Osteoblast (primary cell): ENCODE measurements at regions not wholly inside any gene's neighbourhood (a gene's known extent, or its start where the extent isn't known, plus 50 kb on each side); places are given as distances from the start of the nearest gene placed in this dataset.

Experiments
- DNase-seq: peaks from one replicate; pipeline ENCODE4 v3.0.0; 2011; ENCODE audit warnings: low spot score, mixed read lengths; ENCODE audit not compliant: insufficient read length; ENCODE audit errors: missing footprints
- H2AFZ ChIP-seq: 2 replicates; pipeline ENCODE4 v1.6.0; 2011; ENCODE audit warnings: mild to moderate bottlenecking, low read length
- H3K27ac ChIP-seq: 2 replicates; pipeline ENCODE4 v1.5.1; 2011; ENCODE audit warnings: mild to moderate bottlenecking, low read depth, low read length, moderate library complexity
- H3K27me3 ChIP-seq: 2 replicates; pipeline ENCODE4 v1.6.0; 2012; ENCODE audit warnings: mild to moderate bottlenecking, control low read depth, inconsistent platforms, low read length, moderate library complexity; ENCODE audit not compliant: insufficient read depth
- H3K36me3 ChIP-seq: 2 replicates; pipeline ENCODE4 v1.5.1; 2011; ENCODE audit warnings: mild to moderate bottlenecking, low read length, control low read depth, moderate library complexity; ENCODE audit not compliant: insufficient read depth
- H3K4me1 ChIP-seq: 2 replicates; pipeline ENCODE4 v1.5.1; 2011; ENCODE audit warnings: mild to moderate bottlenecking, low read length, control low read depth, moderate library complexity; ENCODE audit not compliant: insufficient read depth
- H3K4me2 ChIP-seq: 2 replicates; pipeline ENCODE4 v1.6.0; 2011; ENCODE audit warnings: mild to moderate bottlenecking, low read length; ENCODE audit not compliant: insufficient read depth
- H3K4me3 ChIP-seq: fragments of 200-600 bp; sonication (generic); 3 replicates; pipeline ENCODE4 v1.5.1; 2012; ENCODE audit warnings: mild to moderate bottlenecking, low read length, inconsistent platforms; ENCODE audit not compliant: insufficient read depth
- H3K79me2 ChIP-seq: 2 replicates; pipeline ENCODE4 v1.6.0; 2012; ENCODE audit warnings: mild to moderate bottlenecking, low read length, control low read depth, inconsistent platforms; ENCODE audit not compliant: insufficient read depth
- H3K9me3 ChIP-seq: 2 replicates; pipeline ENCODE4 v1.5.1; 2011; ENCODE audit warnings: low read depth, low read length, control low read depth
- H4K20me1 ChIP-seq: 2 replicates; pipeline ENCODE4 v1.6.0; 2012; ENCODE audit warnings: mild to moderate bottlenecking, low read length, control low read depth; ENCODE audit not compliant: insufficient read depth
- TF ChIP-seq, protein P1 (sequence below): IDR thresholded peaks from 2 replicates; pipeline ENCODE4 v1.5.1; 2011; ENCODE audit warnings: mild to moderate bottlenecking, low read depth, low read length, moderate library complexity; ENCODE audit errors: extremely low read depth

- H3K9me3 ChIP-seq, result no peaks in the 10 kb centered on the region
- no peak overlapping the region for H3K27ac ChIP-seq
- H3K4me1 ChIP-seq, result no peaks in the 10 kb centered on the region
- H3K27me3 ChIP-seq, result no peaks in the 10 kb centered on the region
- DNase-seq, result no peak
- H3K79me2 ChIP-seq, result no peaks in the 10 kb centered on the region
- no peaks in the 10 kb centered on the region for H3K36me3 ChIP-seq
- no peak overlapping the region for H3K4me2 ChIP-seq
- TF ChIP-seq, protein P1, sequence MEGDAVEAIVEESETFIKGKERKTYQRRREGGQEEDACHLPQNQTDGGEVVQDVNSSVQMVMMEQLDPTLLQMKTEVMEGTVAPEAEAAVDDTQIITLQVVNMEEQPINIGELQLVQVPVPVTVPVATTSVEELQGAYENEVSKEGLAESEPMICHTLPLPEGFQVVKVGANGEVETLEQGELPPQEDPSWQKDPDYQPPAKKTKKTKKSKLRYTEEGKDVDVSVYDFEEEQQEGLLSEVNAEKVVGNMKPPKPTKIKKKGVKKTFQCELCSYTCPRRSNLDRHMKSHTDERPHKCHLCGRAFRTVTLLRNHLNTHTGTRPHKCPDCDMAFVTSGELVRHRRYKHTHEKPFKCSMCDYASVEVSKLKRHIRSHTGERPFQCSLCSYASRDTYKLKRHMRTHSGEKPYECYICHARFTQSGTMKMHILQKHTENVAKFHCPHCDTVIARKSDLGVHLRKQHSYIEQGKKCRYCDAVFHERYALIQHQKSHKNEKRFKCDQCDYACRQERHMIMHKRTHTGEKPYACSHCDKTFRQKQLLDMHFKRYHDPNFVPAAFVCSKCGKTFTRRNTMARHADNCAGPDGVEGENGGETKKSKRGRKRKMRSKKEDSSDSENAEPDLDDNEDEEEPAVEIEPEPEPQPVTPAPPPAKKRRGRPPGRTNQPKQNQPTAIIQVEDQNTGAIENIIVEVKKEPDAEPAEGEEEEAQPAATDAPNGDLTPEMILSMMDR, result peak; percentile 19
- no peak overlapping the region for H2AFZ ChIP-seq
- no peaks in the 10 kb centered on the region for H4K20me1 ChIP-seq
- no peak overlapping the region for H3K4me3 ChIP-seq
Observed at GRCh38 chr11:104254347-104254746, 90.4 kb upstream of the PDGFD start.

- no peak overlapping the region for H2AFZ ChIP-seq
- DNase-seq, result no peak
- H3K79me2 ChIP-seq, result no peaks in the 10 kb centered on the region
- TF ChIP-seq, protein P1, result no peak
- H3K27me3 ChIP-seq, result no peaks in the 10 kb centered on the region
- H3K27ac ChIP-seq, result no peak overlapping the region
- no peaks in the 10 kb centered on the region for H3K9me3 ChIP-seq
- no peak overlapping the region for H3K4me3 ChIP-seq
- no peaks in the 10 kb centered on the region for H3K36me3 ChIP-seq
- no peaks in the 10 kb centered on the region for H3K4me1 ChIP-seq
- no peaks in the 10 kb centered on the region for H4K20me1 ChIP-seq
- H3K4me2 ChIP-seq, result no peak overlapping the region
Observed at GRCh38 chr11:104246590-104246989, 82.6 kb upstream of the PDGFD start.

GRCh38 chr11:104238916-104239315 is 75.0 kb upstream of the PDGFD start:
- H2AFZ ChIP-seq, result no peak overlapping the region
- no peaks in the 10 kb centered on the region for H3K36me3 ChIP-seq
- H3K27me3 ChIP-seq, result no peaks in the 10 kb centered on the region
- DNase-seq, result no peak
- H3K4me1 ChIP-seq, result no peaks in the 10 kb centered on the region
- TF ChIP-seq, protein P1, result no peak
- H3K79me2 ChIP-seq, result no peaks in the 10 kb centered on the region
- H3K27ac ChIP-seq, result no peak overlapping the region
- no peak overlapping the region for H3K4me2 ChIP-seq
- no peaks in the 10 kb centered on the region for H3K9me3 ChIP-seq
- H4K20me1 ChIP-seq, result no peaks in the 10 kb centered on the region
- no peak overlapping the region for H3K4me3 ChIP-seq

GRCh38 chr11:104225047-104225446 is 61.1 kb upstream of the PDGFD start:
- H3K4me1 ChIP-seq, result no peaks in the 10 kb centered on the region
- no peak overlapping the region for H3K4me3 ChIP-seq
- H3K36me3 ChIP-seq, result no peaks in the 10 kb centered on the region
- H3K79me2 ChIP-seq, result no peaks in the 10 kb centered on the region
- no peak overlapping the region for H3K4me2 ChIP-seq
- H3K27me3 ChIP-seq, result no peaks in the 10 kb centered on the region
- H3K9me3 ChIP-seq, result no peaks in the 10 kb centered on the region
- no peak overlapping the region for H2AFZ ChIP-seq
- H3K27ac ChIP-seq, result no peak overlapping the region
- TF ChIP-seq, protein P1, result no peak
- no peak for DNase-seq
- no peaks in the 10 kb centered on the region for H4K20me1 ChIP-seq
